22Rv1 (cell line): ENCODE measurements at regions not wholly inside any gene's neighbourhood (a gene's known extent, or its start where the extent isn't known, plus 50 kb on each side); places are given as distances from the start of the nearest gene placed in this dataset.
"Not testable (repeated sequence)": the region's sequence is repeated elsewhere in the genome, so short reads cannot be mapped to it uniquely, and the experiment has no call there.

Experiments
- H3K27ac ChIP-seq: fragments of 450-650 bp; 2 replicates; pipeline ENCODE4 v1.5.1; 2017
- ZFX ChIP-seq: fragments of 450-650 bp; IDR thresholded peaks from 2 replicates; pipeline ENCODE4 v1.6.1; 2017; ENCODE audit warnings: antibody characterized with exemption, borderline replicate concordance
- TF ChIP-seq, protein P1 (sequence below): fragments of 450-650 bp; IDR thresholded peaks from 2 replicates; pipeline ENCODE4 v1.5.1; 2017; ENCODE audit warnings: mild to moderate bottlenecking

DNA sequence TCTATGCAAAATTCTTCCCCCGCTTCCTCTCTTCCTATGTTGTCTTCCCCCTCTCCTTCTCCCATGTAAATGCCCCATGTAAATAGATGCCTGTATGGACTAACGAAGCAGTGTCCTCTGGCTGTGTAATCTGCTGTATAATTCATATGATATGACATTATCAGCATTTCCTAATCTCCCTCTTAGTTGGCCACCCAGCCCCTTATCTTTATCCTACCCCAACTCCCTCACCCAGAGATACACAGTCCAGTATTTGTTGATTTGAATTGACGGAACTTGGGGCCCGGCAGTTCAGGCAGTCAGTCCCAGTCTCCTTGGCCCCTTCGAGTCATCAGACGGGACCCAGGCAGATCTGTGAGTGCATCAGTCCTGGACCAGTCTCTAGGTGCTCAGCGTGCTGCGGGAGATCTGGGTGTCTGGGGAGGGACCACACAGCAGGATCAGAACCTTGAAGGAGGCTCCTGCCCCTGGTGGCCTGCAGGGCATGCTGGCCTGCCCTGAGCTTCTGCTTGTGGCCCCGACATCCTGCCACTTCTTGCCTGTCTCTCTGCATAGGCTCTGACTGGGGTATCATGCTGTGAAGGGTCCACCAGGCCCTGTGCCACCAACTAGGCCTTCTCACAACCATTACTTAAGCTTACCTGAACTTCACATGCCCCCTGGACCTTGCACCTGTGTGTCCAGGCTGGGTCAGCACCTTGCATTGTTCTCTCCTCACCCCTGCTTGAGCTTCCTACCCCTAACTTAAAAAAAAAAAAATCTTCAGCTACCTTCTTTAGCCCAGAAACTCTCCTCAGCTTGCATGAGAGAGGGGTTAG is 88.1 kb upstream of the ATL2 start:
- TF ChIP-seq, protein P1, sequence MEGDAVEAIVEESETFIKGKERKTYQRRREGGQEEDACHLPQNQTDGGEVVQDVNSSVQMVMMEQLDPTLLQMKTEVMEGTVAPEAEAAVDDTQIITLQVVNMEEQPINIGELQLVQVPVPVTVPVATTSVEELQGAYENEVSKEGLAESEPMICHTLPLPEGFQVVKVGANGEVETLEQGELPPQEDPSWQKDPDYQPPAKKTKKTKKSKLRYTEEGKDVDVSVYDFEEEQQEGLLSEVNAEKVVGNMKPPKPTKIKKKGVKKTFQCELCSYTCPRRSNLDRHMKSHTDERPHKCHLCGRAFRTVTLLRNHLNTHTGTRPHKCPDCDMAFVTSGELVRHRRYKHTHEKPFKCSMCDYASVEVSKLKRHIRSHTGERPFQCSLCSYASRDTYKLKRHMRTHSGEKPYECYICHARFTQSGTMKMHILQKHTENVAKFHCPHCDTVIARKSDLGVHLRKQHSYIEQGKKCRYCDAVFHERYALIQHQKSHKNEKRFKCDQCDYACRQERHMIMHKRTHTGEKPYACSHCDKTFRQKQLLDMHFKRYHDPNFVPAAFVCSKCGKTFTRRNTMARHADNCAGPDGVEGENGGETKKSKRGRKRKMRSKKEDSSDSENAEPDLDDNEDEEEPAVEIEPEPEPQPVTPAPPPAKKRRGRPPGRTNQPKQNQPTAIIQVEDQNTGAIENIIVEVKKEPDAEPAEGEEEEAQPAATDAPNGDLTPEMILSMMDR: no peak
- no peak for TF ChIP-seq ZFX
- no peak overlapping the region for H3K27ac ChIP-seq

DNA sequence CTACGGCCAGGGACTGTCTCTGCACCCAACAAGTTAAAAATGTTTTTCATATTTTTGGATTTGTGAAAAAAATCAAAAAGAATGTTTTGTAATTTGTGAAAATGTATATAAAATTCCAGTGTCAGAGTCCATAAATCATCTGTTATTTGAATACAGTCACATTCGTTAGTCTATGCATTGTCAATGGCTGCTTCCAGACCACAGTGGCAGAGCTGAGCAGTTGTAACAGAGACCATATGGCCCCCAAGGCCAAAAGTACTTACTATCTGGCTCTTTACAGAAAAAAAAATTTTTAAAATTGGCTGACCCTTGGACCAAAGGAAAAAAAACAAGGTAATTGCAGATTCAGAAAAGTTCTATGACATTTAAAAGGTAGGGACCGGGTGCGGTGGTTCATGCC is 86.7 kb upstream of the ATL2 start:
- TF ChIP-seq, protein P1: no peak
- no peak for TF ChIP-seq ZFX
- no peak overlapping the region for H3K27ac ChIP-seq

DNA sequence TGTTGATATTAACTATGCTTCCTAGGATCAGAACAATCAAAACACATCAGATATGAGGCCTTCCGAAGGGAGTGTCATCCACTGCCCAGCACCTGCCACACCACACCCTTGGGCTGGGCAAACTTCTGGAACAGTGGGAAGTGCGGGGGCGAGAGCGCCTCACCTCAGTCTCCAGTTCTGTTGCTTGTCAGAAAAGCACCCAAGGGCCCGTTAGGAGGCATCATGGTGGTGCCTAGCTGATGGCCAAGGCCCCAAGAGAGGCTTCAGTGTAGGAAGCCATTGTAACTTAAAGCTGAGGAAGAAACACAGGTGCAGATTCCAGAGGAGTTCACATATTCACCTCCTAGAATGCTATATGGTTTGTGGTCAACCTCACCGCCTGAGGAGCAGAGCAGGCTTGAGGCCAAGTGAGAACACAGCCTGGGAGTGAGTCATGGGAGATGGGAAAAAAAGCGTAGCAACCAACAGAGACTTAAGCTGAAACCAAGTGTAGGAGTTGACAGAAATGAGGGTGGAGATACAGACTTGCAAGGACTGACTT is 85.1 kb upstream of the ATL2 start:
- H3K27ac ChIP-seq: peak overlapping the region; percentile 71
- TF ChIP-seq, protein P1: no peak
- no peak for TF ChIP-seq ZFX

DNA sequence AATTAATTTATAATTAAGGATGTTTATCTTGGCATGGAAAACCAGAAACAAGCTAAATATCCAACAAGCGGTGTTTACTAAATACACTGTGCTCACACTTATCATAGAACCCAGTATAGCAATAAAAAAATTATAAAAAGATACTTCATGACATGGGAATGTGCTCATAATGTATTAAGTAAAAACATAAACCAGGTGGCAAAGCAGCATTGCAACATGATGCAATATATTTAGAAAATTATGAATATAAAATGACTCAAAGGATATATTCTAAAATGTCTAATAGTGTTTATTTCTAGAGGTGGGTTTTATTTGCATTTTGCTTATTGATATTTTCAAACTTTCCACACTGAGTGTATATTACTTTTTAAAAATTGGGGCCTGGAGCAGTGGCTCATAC is 84.4 kb upstream of the ATL2 start:
- H3K27ac ChIP-seq: peak overlapping the region; percentile 71
- TF ChIP-seq, protein P1: no peak
- TF ChIP-seq ZFX: no peak

DNA sequence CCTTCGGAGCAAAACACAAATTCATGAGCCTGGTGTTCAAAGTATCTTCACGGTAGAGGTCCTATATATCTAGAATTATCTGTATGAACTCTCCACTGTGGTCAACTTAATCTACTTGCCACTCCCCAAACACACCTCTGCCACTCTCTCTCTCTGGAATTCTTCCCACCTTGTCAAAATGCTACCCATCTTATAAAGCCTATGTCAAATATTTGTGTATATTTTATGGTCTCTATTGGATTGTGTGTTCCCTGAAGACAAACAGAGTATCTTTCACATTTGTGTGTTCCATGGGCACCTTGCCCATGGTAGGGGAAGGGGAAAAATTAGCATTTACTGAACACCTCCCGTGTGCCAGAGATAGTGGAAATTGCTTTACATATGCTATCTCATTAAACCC is 83.2 kb upstream of the ATL2 start:
- TF ChIP-seq ZFX: no peak
- TF ChIP-seq, protein P1: no peak
- peak overlapping the region; percentile 71 for H3K27ac ChIP-seq

DNA sequence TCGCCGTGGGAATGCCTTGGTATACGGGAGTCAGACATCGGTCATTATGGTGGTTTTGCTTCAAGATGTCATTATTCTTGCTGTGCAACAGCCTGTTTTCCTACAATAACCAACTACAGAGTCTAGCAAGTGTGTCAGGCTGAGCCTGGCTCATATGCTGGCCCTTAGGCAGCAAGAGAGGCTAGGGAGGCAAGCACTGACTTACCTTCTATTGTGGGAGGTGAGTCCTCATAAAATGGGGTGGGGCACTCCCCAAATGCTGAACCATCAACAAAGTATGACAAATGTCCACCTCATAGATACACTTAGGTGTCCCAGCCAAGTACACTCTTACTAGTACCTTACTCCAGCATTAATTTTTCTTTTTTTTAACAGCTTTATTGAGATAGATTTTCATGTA is 77.0 kb upstream of the ATL2 start:
- TF ChIP-seq ZFX: no peak
- TF ChIP-seq, protein P1: no peak

DNA sequence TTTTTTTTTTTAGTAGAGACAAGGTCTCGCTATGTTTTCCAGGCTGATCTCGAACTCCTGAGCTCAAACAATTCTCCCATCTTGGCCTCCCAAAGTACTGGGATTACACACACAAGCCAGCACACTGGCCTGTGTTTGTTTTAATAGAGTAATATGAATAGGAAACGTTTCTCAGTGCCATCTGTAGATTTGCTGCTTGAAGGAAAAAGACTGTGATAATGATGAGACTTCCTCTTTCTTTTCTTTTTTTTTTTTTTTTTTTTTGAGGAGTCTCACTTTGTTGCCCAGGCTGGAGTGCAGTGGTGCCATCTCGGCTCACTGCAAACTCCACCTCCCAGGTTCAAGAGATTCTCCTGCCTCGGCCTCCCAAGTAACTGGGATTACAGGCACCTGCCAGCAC is 74.7 kb upstream of the ATL2 start:
- H3K27ac ChIP-seq: not testable (repeated sequence)

More for the DNA sequence above, 77.0 kb upstream of the ATL2 start:
- H3K27ac ChIP-seq: no peak overlapping the region
